AG04449 (cell line): ENCODE measurements at regions not wholly inside any gene's neighbourhood (a gene's known extent, or its start where the extent isn't known, plus 50 kb on each side); places are given as distances from the start of the nearest gene placed in this dataset.

Source experiments
- CTCF ChIA-PET: fragments of 350-600 bp; formaldehyde crosslinking; extraction: SDS; loops from one replicate; lab custom pipeline; 2021; ENCODE audit warnings: antibody characterized with exemption; lab: Yijun Ruan, JAX
- POLR2A ChIA-PET: fragments of 400-600, 350-600 bp; formaldehyde crosslinking; extraction: SDS; loops from one replicate; lab custom pipeline; 2020; ENCODE audit warnings: antibody characterized with exemption, inconsistent platforms; lab: Yijun Ruan, JAX
- DNase-seq: peaks from one replicate; pipeline ENCODE4 v3.0.0-alpha.2; 2010; ENCODE audit warnings: low read depth, low spot score
- H3K4me3 ChIP-seq: 2 replicates; pipeline ENCODE4 v1.5.1; 2011; ENCODE audit warnings: low read depth, mild to moderate bottlenecking, control low read depth, low read length
- TF ChIP-seq, protein P1 (sequence below): IDR thresholded peaks from one replicate; pipeline ENCODE4 v1.5.1; 2011; ENCODE audit warnings: mild to moderate bottlenecking, moderate library complexity, low read length, control low read depth, inconsistent platforms; ENCODE audit not compliant: insufficient read depth; ENCODE audit errors: missing control alignments

DNA sequence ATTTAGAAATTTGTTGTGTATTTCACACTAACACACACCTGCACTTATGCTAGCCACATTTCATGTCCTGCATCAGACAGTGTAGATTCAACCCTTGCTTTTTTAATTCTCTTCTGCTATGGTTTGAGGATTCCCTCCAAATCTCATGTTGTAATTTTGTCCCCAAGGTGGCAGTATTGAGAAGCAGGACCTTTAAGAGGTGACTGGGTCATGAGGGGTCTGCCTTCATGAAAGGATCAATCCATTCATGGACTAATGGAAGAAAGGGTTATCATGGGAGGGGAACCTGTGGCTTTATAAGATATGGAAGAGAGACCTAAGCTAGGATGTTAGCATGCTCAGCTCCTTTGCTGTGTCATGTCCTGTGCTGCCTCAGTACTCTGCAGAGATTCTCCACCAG is 1032.2 kb downstream of the CDH11 start:
- ChIA-PET CTCF (interaction anchor here (0.5 to 1.7 kb wide), 13 partner anchors 10 to 1028 kb away, joined by 3 to 6 read pairs (median 3); no protein-coding TSS in a partner anchor), POLR2A (no interaction called here)
- no peak overlapping the region for H3K4me3 ChIP-seq
- TF ChIP-seq, protein P1, sequence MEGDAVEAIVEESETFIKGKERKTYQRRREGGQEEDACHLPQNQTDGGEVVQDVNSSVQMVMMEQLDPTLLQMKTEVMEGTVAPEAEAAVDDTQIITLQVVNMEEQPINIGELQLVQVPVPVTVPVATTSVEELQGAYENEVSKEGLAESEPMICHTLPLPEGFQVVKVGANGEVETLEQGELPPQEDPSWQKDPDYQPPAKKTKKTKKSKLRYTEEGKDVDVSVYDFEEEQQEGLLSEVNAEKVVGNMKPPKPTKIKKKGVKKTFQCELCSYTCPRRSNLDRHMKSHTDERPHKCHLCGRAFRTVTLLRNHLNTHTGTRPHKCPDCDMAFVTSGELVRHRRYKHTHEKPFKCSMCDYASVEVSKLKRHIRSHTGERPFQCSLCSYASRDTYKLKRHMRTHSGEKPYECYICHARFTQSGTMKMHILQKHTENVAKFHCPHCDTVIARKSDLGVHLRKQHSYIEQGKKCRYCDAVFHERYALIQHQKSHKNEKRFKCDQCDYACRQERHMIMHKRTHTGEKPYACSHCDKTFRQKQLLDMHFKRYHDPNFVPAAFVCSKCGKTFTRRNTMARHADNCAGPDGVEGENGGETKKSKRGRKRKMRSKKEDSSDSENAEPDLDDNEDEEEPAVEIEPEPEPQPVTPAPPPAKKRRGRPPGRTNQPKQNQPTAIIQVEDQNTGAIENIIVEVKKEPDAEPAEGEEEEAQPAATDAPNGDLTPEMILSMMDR: peak; percentile 14
- DNase-seq: no peak

DNA sequence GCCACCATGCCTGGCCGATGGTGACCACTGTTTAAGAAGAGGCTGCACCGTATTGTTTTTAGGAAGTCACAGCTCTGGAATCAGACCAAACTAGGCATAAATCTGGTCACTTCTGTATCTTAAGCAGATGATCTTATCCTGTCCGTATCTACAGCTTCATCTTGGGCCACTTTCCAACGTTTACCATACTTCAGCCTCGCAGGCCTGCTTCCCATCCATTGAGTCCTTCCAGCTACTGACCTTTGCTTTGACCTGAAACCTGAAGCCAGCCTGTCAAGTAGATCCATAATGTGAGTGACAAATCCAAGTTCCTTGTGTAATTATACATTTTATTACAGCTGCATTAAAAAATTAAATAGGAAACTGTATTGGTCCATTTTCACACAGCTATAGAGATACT is 1033.0 kb downstream of the CDH11 start:
- no peak for DNase-seq
- TF ChIP-seq, protein P1: no peak
- ChIA-PET POLR2A (no interaction called here), CTCF (interaction anchor here (1.0 to 1.7 kb wide), 5 partner anchors 11 to 1029 kb away, joined by 3 to 6 read pairs (median 3); no protein-coding TSS in a partner anchor)
- H3K4me3 ChIP-seq: no peak overlapping the region

DNA sequence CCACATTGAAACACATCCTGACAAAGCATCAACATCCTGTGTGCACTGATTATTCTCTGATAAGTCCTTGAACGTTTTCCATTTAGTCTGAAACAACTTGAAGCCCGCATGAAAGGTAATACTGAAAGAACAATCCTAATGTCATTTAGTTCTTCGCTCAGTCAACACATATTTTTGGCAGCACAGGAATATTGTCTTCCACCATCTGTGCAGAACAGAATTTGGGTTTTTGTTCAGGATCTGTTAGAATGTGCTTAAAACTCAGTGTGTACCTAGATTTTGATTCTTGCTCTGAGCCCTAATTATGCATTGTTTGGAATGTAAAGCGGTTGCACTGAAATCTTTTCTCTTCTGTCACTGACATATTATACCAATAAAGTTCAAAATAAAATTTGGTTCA is 1036.6 kb downstream of the CDH11 start:
- CTCF ChIA-PET: interaction anchor here (1.1 kb wide), 1 partner anchor 367 kb away, joined by 4 read pairs; no protein-coding TSS in a partner anchor
- POLR2A ChIA-PET: no interaction called here
- TF ChIP-seq, protein P1: no peak
- DNase-seq: no peak
- H3K4me3 ChIP-seq: no peak overlapping the region

DNA sequence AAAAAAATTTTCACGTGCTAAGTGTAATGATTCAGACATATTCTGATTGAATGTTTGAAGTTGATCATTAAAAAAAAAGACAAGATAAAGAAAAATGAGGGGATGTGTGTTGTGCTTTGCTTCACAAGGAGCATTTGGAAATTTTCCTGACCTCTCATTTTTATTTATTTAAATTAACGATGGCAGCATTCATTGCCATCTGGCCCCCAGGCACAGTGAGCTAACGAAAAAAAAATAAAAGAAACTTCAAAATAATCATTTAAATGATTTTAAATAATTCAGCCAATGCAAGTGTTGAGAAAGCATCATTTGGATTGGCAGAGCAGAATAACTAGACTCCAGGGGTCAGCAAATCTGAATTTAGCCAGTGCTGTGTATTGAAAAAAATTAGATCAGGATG is 1037.2 kb downstream of the CDH11 start:
- POLR2A ChIA-PET: no interaction called here
- TF ChIP-seq, protein P1: no peak
- CTCF ChIA-PET: no interaction called here

DNA sequence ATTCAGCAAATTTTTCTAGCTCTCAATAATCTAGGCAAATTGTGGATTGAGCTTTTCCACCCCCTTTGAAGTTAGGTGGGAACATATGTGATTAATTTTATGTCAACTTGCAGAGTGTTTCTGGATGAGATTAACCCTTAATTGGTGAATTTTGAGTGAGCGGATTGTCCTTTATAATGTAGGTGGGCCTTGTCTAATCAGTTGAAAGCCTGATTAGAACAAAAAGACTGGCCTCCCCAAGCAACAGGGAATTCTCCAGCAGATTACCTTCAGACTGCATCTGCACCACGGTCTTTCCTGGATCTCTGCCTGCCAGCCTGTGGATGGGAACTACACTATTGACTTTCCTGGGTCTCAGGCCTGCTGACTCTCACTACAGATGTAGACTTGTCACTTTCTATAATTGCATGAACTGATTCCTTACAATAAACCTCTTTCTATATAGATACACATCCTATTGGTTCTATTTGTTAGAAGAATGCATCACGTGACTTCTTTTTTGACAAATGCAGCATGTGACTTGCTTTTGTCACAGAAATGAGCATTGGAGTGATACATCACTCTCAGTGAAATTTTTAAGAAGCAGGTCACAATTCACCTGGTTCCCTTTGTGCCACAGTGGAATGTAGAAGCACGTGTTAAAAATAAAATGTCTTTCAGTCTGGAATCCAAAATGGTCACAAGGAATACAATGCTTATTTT is 1038.3 kb downstream of the CDH11 start:
- no peak overlapping the region for H3K4me3 ChIP-seq
- POLR2A ChIA-PET: no interaction called here
- TF ChIP-seq, protein P1: no peak
- CTCF ChIA-PET: no interaction called here
- DNase-seq: no peak

More for the DNA sequence above, 1037.2 kb downstream of the CDH11 start:
- H3K4me3 ChIP-seq: no peak overlapping the region
- no peak for DNase-seq

DNA sequence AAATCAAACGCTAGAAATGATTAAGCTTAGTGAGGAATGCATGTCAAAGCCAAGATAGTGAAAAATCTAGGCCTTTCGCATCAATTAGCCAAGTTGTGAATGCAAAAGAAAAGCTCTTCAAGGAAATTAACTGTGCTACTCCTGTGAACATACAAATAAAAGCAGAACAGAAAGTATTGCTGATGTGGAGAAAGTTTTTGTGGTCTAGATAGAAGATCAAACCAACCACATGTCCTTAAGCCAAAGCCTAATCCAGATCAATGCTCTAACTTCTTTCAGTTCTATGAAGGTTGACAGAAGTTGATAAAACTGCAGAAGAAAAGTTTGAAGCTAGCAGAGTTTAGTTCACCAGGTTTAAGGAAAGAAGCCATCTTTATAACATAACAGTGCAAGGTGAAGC is 1044.6 kb downstream of the CDH11 start:
- no peak overlapping the region for H3K4me3 ChIP-seq
- no peak for DNase-seq
- TF ChIP-seq, protein P1: no peak
- ChIA-PET CTCF (interaction anchor here (1.2 kb wide), 1 partner anchor 10 kb away, joined by 3 read pairs; no protein-coding TSS in a partner anchor), POLR2A (no interaction called here)
